DND-41 (cell line): ENCODE measurements at regions not wholly inside any gene's neighbourhood (a gene's known extent, or its start where the extent isn't known, plus 50 kb on each side); places are given as distances from the start of the nearest gene placed in this dataset.

ENCODE experiments used
- ATAC-seq: fragments of 200-7000 bp; cut with Tn5 transposase; 3 replicates; pipeline ENCODE4 v1.9.1; 2021; ENCODE audit warnings: low read depth; ENCODE audit not compliant: insufficient read depth
- DNase-seq: peaks from one replicate; pipeline ENCODE4 v3.0.0-alpha.2; 2020
- H2AFZ ChIP-seq: 2 replicates; pipeline ENCODE4 v1.6.0; 2012; ENCODE audit warnings: low read depth, low read length
- H3K27ac ChIP-seq: 2 replicates; pipeline ENCODE4 v1.5.1; 2012; ENCODE audit warnings: low read length, inconsistent platforms
- H3K27me3 ChIP-seq: fragments of 200-600 bp; sonication (generic); 2 replicates; pipeline ENCODE4 v1.6.0; 2012; ENCODE audit warnings: low read length, mild to moderate bottlenecking, inconsistent platforms; ENCODE audit not compliant: insufficient read depth, poor library complexity
- H3K36me3 ChIP-seq: 2 replicates; pipeline ENCODE4 v1.5.1; 2012; ENCODE audit warnings: low read length, inconsistent platforms; ENCODE audit not compliant: insufficient read depth
- H3K4me1 ChIP-seq: 2 replicates; pipeline ENCODE4 v1.5.1; 2012; ENCODE audit warnings: mild to moderate bottlenecking, low read length; ENCODE audit not compliant: insufficient read depth
- H3K4me2 ChIP-seq: 2 replicates; pipeline ENCODE4 v1.6.0; 2012; ENCODE audit warnings: mild to moderate bottlenecking, moderate library complexity, low read length, inconsistent platforms; ENCODE audit not compliant: insufficient read depth
- H3K4me3 ChIP-seq, 2 experiments: fragments of 200-600 bp in 1 of 2; shearing (Covaris generic) in 1 of 2; 2 replicates each; pipeline ENCODE4 v1.5.1; 2012 to 2016; ENCODE audit warnings: inconsistent platforms in 2 of 2, low read length in 2 of 2, mild to moderate bottlenecking in 2 of 2, low read depth in 1 of 2, moderate library complexity in 1 of 2
- H3K79me2 ChIP-seq: 2 replicates; pipeline ENCODE4 v1.6.0; 2012; ENCODE audit warnings: low read length, inconsistent platforms; ENCODE audit not compliant: insufficient read depth
- H3K9ac ChIP-seq: 2 replicates; pipeline ENCODE4 v1.6.0; 2012; ENCODE audit warnings: low read depth, mild to moderate bottlenecking, inconsistent platforms, low read length, moderate library complexity
- H3K9me3 ChIP-seq: 2 replicates; pipeline ENCODE4 v1.5.1; 2012; ENCODE audit warnings: low read length, moderate library complexity, mild to moderate bottlenecking, inconsistent platforms; ENCODE audit not compliant: insufficient read depth, severe bottlenecking
- H4K20me1 ChIP-seq: 2 replicates; pipeline ENCODE4 v1.6.0; 2012; ENCODE audit warnings: low read length; ENCODE audit not compliant: insufficient read depth
- CTCF ChIP-seq: IDR thresholded peaks from 2 replicates; pipeline ENCODE4 v1.5.1; 2012; ENCODE audit warnings: borderline replicate concordance, low read length, moderate library complexity, mild to moderate bottlenecking; ENCODE audit not compliant: poor library complexity, severe bottlenecking; ENCODE audit errors: extremely low read depth
- EZH2 ChIP-seq: IDR thresholded peaks from 3 replicates; pipeline ENCODE4 v1.6.1; 2012; ENCODE audit warnings: borderline replicate concordance, low read depth, mild to moderate bottlenecking, moderate library complexity, low read length, inconsistent platforms; ENCODE audit not compliant: severe bottlenecking

GRCh38 chr2:155645791-155646190 lies 686.7 kb downstream of the NR4A2 start:
- no peak for TF ChIP-seq CTCF
- TF ChIP-seq EZH2, result no peak
- no peak for ATAC-seq
- no peak for DNase-seq

GRCh38 chr2:155643056-155643775 lies 689.3 kb downstream of the NR4A2 start:
- Histone ChIP-seq H3K79me2 (no peaks in the 10 kb centered on the region), H3K9ac (no peak overlapping the region), H4K20me1 (no peaks in the 10 kb centered on the region), H3K4me3 (no peak overlapping the region), H3K4me1 (no peaks in the 10 kb centered on the region), H3K36me3 (no peaks in the 10 kb centered on the region), H3K4me2 (no peak overlapping the region), H3K9me3 (no peaks in the 10 kb centered on the region), H3K27ac (no peak overlapping the region), H3K27me3 (no peaks in the 10 kb centered on the region), H2AFZ (no peak overlapping the region)
- ATAC-seq (no peak), DNase-seq (no peak)
- TF ChIP-seq CTCF (no peak), EZH2 (no peak)

More at GRCh38 chr2:155645791-155646190, 686.7 kb downstream of the NR4A2 start:
- Histone ChIP-seq H3K27ac (no peak overlapping the region), H3K9me3 (no peaks in the 10 kb centered on the region), H3K27me3 (no peaks in the 10 kb centered on the region), H4K20me1 (no peaks in the 10 kb centered on the region), H3K79me2 (no peaks in the 10 kb centered on the region), H2AFZ (no peak overlapping the region), H3K36me3 (no peaks in the 10 kb centered on the region), H3K4me1 (no peaks in the 10 kb centered on the region), H3K4me3 (no peak overlapping the region), H3K9ac (no peak overlapping the region), H3K4me2 (no peak overlapping the region)

GRCh38 chr2:155633887-155634570 lies 698.5 kb downstream of the NR4A2 start:
- ATAC-seq, result no peak
- no peaks in the 10 kb centered on the region for H3K4me1 ChIP-seq
- H4K20me1 ChIP-seq, result no peaks in the 10 kb centered on the region
- H3K79me2 ChIP-seq, result no peaks in the 10 kb centered on the region
- no peaks in the 10 kb centered on the region for H3K9me3 ChIP-seq
- no peak overlapping the region for H2AFZ ChIP-seq
- no peaks in the 10 kb centered on the region for H3K36me3 ChIP-seq
- H3K9ac ChIP-seq, result no peak overlapping the region
- no peaks in the 10 kb centered on the region for H3K27me3 ChIP-seq
- DNase-seq, result no peak
- no peak overlapping the region for H3K4me3 ChIP-seq
- H3K4me2 ChIP-seq, result no peak overlapping the region
- H3K27ac ChIP-seq, result no peak overlapping the region
- TF ChIP-seq EZH2, result no peak
- TF ChIP-seq CTCF, result no peak
